IPS DF 19.7 (cell line): ENCODE measurements at regions not wholly inside any gene's neighbourhood (a gene's known extent, or its start where the extent isn't known, plus 50 kb on each side); places are given as distances from the start of the nearest gene placed in this dataset.

Experiments used
- DNase-seq: peaks from one replicate; pipeline ENCODE4 v3.0.0-alpha.2; 2013; ENCODE audit warnings: low read depth, low spot score

GRCh38 chr9:97747201-97747965 is 50.2 kb upstream of the XPA start:
- no peak for DNase-seq

GRCh38 chr9:97748525-97748924 is 51.4 kb upstream of the XPA start:
- DNase-seq = no peak

- DNase-seq = no peak
These were observed 52.8 kb upstream of the XPA start for GRCh38 chr9:97749928-97750327.

GRCh38 chr9:97751531-97751930 is 54.4 kb upstream of the XPA start:
- DNase-seq = no peak

- no peak for DNase-seq
These were observed 55.1 kb upstream of the XPA start for GRCh38 chr9:97752274-97752673.

- no peak for DNase-seq
These were observed 56.2 kb upstream of the XPA start for GRCh38 chr9:97753364-97753763.

GRCh38 chr9:97753975-97754374 is 56.8 kb upstream of the XPA start:
- DNase-seq = no peak

GRCh38 chr9:97755618-97756267 is 58.6 kb upstream of the XPA start:
- no peak for DNase-seq

- no peak for DNase-seq
These were observed 59.9 kb upstream of the XPA start for GRCh38 chr9:97756991-97757390.

- no peak for DNase-seq
These were observed 61.3 kb upstream of the XPA start for GRCh38 chr9:97758334-97758916.

- DNase-seq = no peak
These were observed 62.6 kb upstream of the XPA start for GRCh38 chr9:97759581-97760288.

- DNase-seq = no peak
These were observed 64.0 kb upstream of the XPA start for GRCh38 chr9:97761056-97761598.

- DNase-seq = no peak
These were observed 64.7 kb upstream of the XPA start for GRCh38 chr9:97761879-97762278.

GRCh38 chr9:97763874-97764273 is 66.7 kb upstream of the XPA start:
- no peak for DNase-seq

GRCh38 chr9:97766092-97766491 is 69.0 kb upstream of the XPA start:
- DNase-seq = no peak

GRCh38 chr9:97766610-97767009 is 69.5 kb upstream of the XPA start:
- no peak for DNase-seq

- DNase-seq = no peak
These were observed 70.8 kb upstream of the XPA start for GRCh38 chr9:97767891-97768290.

- DNase-seq = no peak
These were observed 71.6 kb upstream of the XPA start for GRCh38 chr9:97768746-97769145.

GRCh38 chr9:97769208-97769607 is 72.1 kb upstream of the XPA start:
- no peak for DNase-seq

- DNase-seq = no peak
These were observed 73.8 kb upstream of the XPA start for GRCh38 chr9:97770808-97771372.

GRCh38 chr9:97771641-97772040 is 74.5 kb upstream of the XPA start:
- no peak for DNase-seq

GRCh38 chr9:97772145-97772544 is 75.0 kb upstream of the XPA start:
- peak; percentile 20 for DNase-seq
